ENCODE measurements at regions not wholly inside any gene's neighbourhood (a gene's known extent, or its start where the extent isn't known, plus 50 kb on each side); places are given as distances from the start of the nearest gene placed in this dataset.

DNA sequence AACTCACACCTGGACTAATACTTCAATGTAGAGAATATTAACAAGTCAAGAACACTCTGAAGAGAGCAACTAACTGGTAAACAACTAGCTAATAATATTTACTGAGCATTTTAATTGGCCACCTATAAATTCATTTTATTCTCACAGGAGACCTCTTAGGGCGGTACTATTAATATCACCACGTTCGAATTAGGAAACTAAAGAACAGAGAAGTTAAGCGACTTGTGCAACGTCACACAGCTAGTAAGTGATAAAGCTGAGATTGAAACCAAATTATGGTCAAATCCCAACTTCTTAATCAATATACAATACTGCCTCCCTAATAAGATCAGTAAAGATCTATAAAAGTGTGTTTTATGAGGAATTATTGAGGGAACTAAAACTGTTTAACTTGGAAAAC is 1034.3 kb upstream of the POU3F3 start:
- POLR2A ChIA-PET: no interaction called here

More for the DNA sequence above, 1034.3 kb upstream of the POU3F3 start:
- CTCF ChIA-PET: no interaction called here
- H3K4me3 ChIP-seq (replicated peaks in 1 of 2; ENCODE audit: low read depth in 1 of 2, low read length in 2 of 2): no peak overlapping the region
- H2AFZ ChIP-seq (ENCODE audit: low read depth, low read length, poor library complexity, severe bottlenecking): no peak overlapping the region
- H3K27me3 ChIP-seq (ENCODE audit: insufficient read depth, low read length): no peaks in the 10 kb centered on the region
- no peaks in the 10 kb centered on the region for H3K36me3 ChIP-seq (ENCODE audit: control insufficient read depth in 1 of 2, insufficient read depth in 2 of 2, low read length in 2 of 2)
- no peak overlapping the region for H3K4me2 ChIP-seq (ENCODE audit: low read length)
- no peak overlapping the region for H3K27ac ChIP-seq (ENCODE audit: low read depth, low read length)
- RAD21 ChIA-PET (ENCODE audit: low non-redundant PET in 1 of 2, low total read pairs in 2 of 2, uncharacterized antibody in 2 of 2, unreplicated experiment in 2 of 2): no interaction called here
- no peaks in the 10 kb centered on the region for H3K79me2 ChIP-seq (ENCODE audit: insufficient read depth, low read length)
- BruUV-seq (replicated peaks): no TSS peak
- H4K20me1 ChIP-seq (ENCODE audit: insufficient read depth): no peaks in the 10 kb centered on the region
- TF ChIP-seq SRF (IDR thresholded peaks at IDR 0.05; ENCODE audit: low read depth) (no peak), RAD21 (IDR thresholded peaks at IDR 0.05; ENCODE audit: low read depth) (no peak), POLR2A (IDR thresholded peaks at IDR 0.05; ENCODE audit: borderline replicate concordance, extremely low read depth, insufficient read depth, insufficient read length) (no peak), SP1 (IDR thresholded peaks at IDR 0.05; ENCODE audit: low read depth) (no peak), CBX3 (IDR thresholded peaks at IDR 0.05; ENCODE audit: low read depth) (no peak), ZNF274 (IDR thresholded peaks at IDR 0.05; ENCODE audit: low read depth, low read length) (no peak), ELF1 (IDR thresholded peaks at IDR 0.05; ENCODE audit: borderline replicate concordance, low read depth) (no peak), YY1 (IDR thresholded peaks at IDR 0.05; ENCODE audit: extremely low read depth, insufficient replicate concordance, low read depth, low read length) (no peak), CTCF (IDR thresholded peaks at IDR 0.05 in 2 of 3, conservative IDR thresholded peaks at IDR 0.05 in 1 of 3; ENCODE audit: borderline replicate concordance in 1 of 3, insufficient read depth in 1 of 3, low read depth in 2 of 3, low read length in 2 of 3) (no peak)
- TF ChIP-seq, protein P1, sequence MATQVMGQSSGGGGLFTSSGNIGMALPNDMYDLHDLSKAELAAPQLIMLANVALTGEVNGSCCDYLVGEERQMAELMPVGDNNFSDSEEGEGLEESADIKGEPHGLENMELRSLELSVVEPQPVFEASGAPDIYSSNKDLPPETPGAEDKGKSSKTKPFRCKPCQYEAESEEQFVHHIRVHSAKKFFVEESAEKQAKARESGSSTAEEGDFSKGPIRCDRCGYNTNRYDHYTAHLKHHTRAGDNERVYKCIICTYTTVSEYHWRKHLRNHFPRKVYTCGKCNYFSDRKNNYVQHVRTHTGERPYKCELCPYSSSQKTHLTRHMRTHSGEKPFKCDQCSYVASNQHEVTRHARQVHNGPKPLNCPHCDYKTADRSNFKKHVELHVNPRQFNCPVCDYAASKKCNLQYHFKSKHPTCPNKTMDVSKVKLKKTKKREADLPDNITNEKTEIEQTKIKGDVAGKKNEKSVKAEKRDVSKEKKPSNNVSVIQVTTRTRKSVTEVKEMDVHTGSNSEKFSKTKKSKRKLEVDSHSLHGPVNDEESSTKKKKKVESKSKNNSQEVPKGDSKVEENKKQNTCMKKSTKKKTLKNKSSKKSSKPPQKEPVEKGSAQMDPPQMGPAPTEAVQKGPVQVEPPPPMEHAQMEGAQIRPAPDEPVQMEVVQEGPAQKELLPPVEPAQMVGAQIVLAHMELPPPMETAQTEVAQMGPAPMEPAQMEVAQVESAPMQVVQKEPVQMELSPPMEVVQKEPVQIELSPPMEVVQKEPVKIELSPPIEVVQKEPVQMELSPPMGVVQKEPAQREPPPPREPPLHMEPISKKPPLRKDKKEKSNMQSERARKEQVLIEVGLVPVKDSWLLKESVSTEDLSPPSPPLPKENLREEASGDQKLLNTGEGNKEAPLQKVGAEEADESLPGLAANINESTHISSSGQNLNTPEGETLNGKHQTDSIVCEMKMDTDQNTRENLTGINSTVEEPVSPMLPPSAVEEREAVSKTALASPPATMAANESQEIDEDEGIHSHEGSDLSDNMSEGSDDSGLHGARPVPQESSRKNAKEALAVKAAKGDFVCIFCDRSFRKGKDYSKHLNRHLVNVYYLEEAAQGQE (IDR thresholded peaks at IDR 0.05; ENCODE audit: low read depth): no peak
- TF ChIP-seq, protein P2, sequence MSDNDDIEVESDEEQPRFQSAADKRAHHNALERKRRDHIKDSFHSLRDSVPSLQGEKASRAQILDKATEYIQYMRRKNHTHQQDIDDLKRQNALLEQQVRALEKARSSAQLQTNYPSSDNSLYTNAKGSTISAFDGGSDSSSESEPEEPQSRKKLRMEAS (IDR thresholded peaks at IDR 0.05): no peak
- ATAC-seq: no peak
- H3K9me2 ChIP-seq (ENCODE audit: insufficient read depth): no peaks in the 10 kb centered on the region
- H3K9ac ChIP-seq (ENCODE audit: low read length): no peak overlapping the region
- no peaks in the 10 kb centered on the region for H3K4me1 ChIP-seq (ENCODE audit: control insufficient read depth in 1 of 2, insufficient read depth in 2 of 2, low read length in 2 of 2)
- H3K9me3 ChIP-seq (ENCODE audit: control insufficient read depth in 1 of 2, insufficient read depth in 1 of 2, low read depth in 1 of 2, low read length in 2 of 2): peaks cover 3 to 7% of the 10 kb centered on the region in 2 experiments; a peak in 2 of 4 replicates
- intact Hi-C loops (cut with micrococcal nuclease): no loop called here
- DNase-seq (ENCODE audit: low read depth, low spot score): no peak
